GM23338 (cell line): ENCODE measurements at regions not wholly inside any gene's neighbourhood (a gene's known extent, or its start where the extent isn't known, plus 50 kb on each side); places are given as distances from the start of the nearest gene placed in this dataset.

Source experiments
- ATAC-seq: fragments of 200-7000 bp; cut with Tn5 transposase; 3 replicates; pipeline ENCODE4 v1.9.1; 2020
- DNase-seq: peaks from one replicate; pipeline ENCODE4 v3.0.0-alpha.2; 2015; ENCODE audit warnings: low spot score
- H2AFZ ChIP-seq: fragments of 200-600 bp; sonication (generic); 2 replicates; pipeline ENCODE4 v1.8.0; 2016; ENCODE audit warnings: antibody characterized with exemption, mild to moderate bottlenecking, moderate library complexity
- H3F3A ChIP-seq: fragments of 200-600 bp; sonication (generic); replicated peaks from 2 replicates; pipeline ENCODE4 v1.8.0; 2017; ENCODE audit warnings: antibody characterized with exemption, mixed run types, low read depth
- H3K27ac ChIP-seq: fragments of 200-600 bp; sonication (generic); 2 replicates; pipeline ENCODE4 v1.6.1; 2016; ENCODE audit warnings: low read depth
- H3K27me3 ChIP-seq: fragments of 200-600 bp; sonication (generic); 2 replicates; pipeline ENCODE4 v1.8.0; 2016; ENCODE audit warnings: mild to moderate bottlenecking, mixed run types, moderate library complexity; ENCODE audit not compliant: insufficient read depth
- H3K36me3 ChIP-seq: fragments of 200-600 bp; sonication (generic); 2 replicates; pipeline ENCODE4 v1.8.0; 2016; ENCODE audit warnings: mild to moderate bottlenecking; ENCODE audit not compliant: insufficient read depth
- H3K4me1 ChIP-seq: fragments of 200-600 bp; sonication (generic); 2 replicates; pipeline ENCODE4 v1.8.0; 2016; ENCODE audit warnings: mild to moderate bottlenecking, moderate library complexity; ENCODE audit not compliant: insufficient read depth
- H3K4me2 ChIP-seq: fragments of 200-600 bp; sonication (generic); 2 replicates; pipeline ENCODE4 v1.7.1; 2017; ENCODE audit warnings: mixed run types
- H3K4me3 ChIP-seq: fragments of 200-600 bp; sonication (generic); 2 replicates; pipeline ENCODE4 v1.6.1; 2016; ENCODE audit warnings: mixed run types
- H3K79me2 ChIP-seq: fragments of 200-600 bp; sonication (generic); replicated peaks from 2 replicates; pipeline ENCODE4 v1.8.0; 2017; ENCODE audit warnings: mild to moderate bottlenecking; ENCODE audit not compliant: insufficient read depth
- H3K9me2 ChIP-seq: fragments of 200-600 bp; sonication (generic); 2 replicates; pipeline ENCODE4 v1.8.0; 2017; ENCODE audit not compliant: insufficient read depth
- H4K20me1 ChIP-seq: fragments of 200-600 bp; sonication (generic); replicated peaks from 2 replicates; pipeline ENCODE4 v1.8.0; 2017; ENCODE audit warnings: mild to moderate bottlenecking; ENCODE audit not compliant: insufficient read depth
- H3K27ac Mint-ChIP-seq: 2 replicates; pipeline ENCODE4 v1.8.0; 2020; ENCODE audit warnings: inconsistent platforms, mild to moderate bottlenecking, moderate library complexity, mixed read lengths
- H3K27me3 Mint-ChIP-seq: 3 replicates; pipeline ENCODE4 v1.8.0; 2022; ENCODE audit warnings: low read depth, mild to moderate bottlenecking, moderate library complexity, mixed read lengths, inconsistent platforms; ENCODE audit not compliant: insufficient read depth, poor library complexity
- H3K36me3 Mint-ChIP-seq: 3 replicates; pipeline ENCODE4 v1.8.0; 2021; ENCODE audit warnings: low read depth, mild to moderate bottlenecking, inconsistent platforms, moderate library complexity, mixed read lengths
- H3K4me1 Mint-ChIP-seq: 3 replicates; pipeline ENCODE4 v1.8.0; 2020; ENCODE audit warnings: mild to moderate bottlenecking, inconsistent platforms, mixed read lengths
- H3K4me3 Mint-ChIP-seq: 3 replicates; pipeline ENCODE4 v1.8.0; 2021; ENCODE audit warnings: moderate library complexity, mild to moderate bottlenecking, inconsistent platforms, mixed read lengths
- H3K9me3 Mint-ChIP-seq: 3 replicates; pipeline ENCODE4 v1.8.0; 2020; ENCODE audit warnings: moderate library complexity, mild to moderate bottlenecking, inconsistent platforms, mixed read lengths
- CREB1 ChIP-seq: fragments of 250-450 bp; sonication (Bioruptor Pico); IDR thresholded peaks from 2 replicates; pipeline ENCODE4 v1.5.0; 2020; ENCODE audit warnings: low read depth, mild to moderate bottlenecking, moderate library complexity
- EZH2 ChIP-seq: fragments of 200-600 bp; sonication (generic); IDR thresholded peaks from one replicate; pipeline ENCODE4 v1.8.0; 2017; ENCODE audit warnings: antibody characterized with exemption, mild to moderate bottlenecking, low read depth; ENCODE audit not compliant: unreplicated experiment
- POLR2AphosphoS5 ChIP-seq: IDR thresholded peaks from 2 replicates; pipeline ENCODE4 v1.6.1; 2016; ENCODE audit warnings: antibody characterized with exemption, low read depth
- STAT1 ChIP-seq: IDR thresholded peaks from one replicate; pipeline ENCODE4 v1.6.1; 2016; ENCODE audit warnings: antibody characterized with exemption; ENCODE audit not compliant: unreplicated experiment
- ZNF114 ChIP-seq: fragments of 250-450 bp; sonication (Bioruptor Pico); IDR thresholded peaks from 2 replicates; pipeline ENCODE4 v1.5.0; 2020; ENCODE audit warnings: mild to moderate bottlenecking, moderate library complexity
- ZNF331 ChIP-seq: fragments of 250-450 bp; sonication (Bioruptor Pico); IDR thresholded peaks from 2 replicates; pipeline ENCODE4 v1.5.0; 2020; ENCODE audit warnings: low read depth, mild to moderate bottlenecking, moderate library complexity
- TF ChIP-seq, protein P1 (sequence below): IDR thresholded peaks from one replicate; pipeline ENCODE4 v1.6.1; 2018; ENCODE audit warnings: antibody characterized with exemption; ENCODE audit not compliant: unreplicated experiment
- TF ChIP-seq, protein P2 (sequence below), 2 experiments: fragments of 200-600 bp in 1 of 2; sonication (generic) in 1 of 2; conservative IDR thresholded peaks; 2 replicates each; pipeline versions ENCODE4 v1.5.1 to v1.6.1; 2016 to 2017; ENCODE audit warnings: antibody characterized with exemption in 2 of 2, low read depth in 2 of 2, mild to moderate bottlenecking in 2 of 2, moderate library complexity in 1 of 2
- TF ChIP-seq, protein P3 (sequence below): IDR thresholded peaks from 2 replicates; pipeline ENCODE4 v1.6.1; 2016; ENCODE audit warnings: antibody characterized with exemption

DNA sequence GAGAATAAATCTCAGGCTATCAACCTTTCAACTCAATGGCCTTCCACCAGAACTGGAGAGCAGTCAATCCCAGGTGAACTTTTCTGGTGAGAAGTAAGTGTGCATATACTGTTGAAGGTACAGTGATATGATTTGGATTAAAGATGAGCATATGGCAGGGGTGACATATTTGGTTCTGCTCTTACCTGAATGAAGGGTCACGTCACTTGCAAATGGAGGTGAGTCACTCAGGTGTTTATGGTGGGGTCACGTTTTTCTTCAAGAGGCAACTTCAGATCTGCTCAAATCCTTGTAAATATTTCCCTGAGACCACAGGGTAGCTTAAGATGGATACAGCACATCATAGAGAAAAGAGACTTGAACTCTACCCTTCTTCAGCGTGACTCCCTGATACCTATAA is 143.2 kb downstream of the BRMS1L start:
- H3K4me3 Mint-ChIP-seq = no peak overlapping the region
- no peaks in the 10 kb centered on the region for H3K27me3 ChIP-seq
- H3K27ac Mint-ChIP-seq = no peak overlapping the region
- H3K36me3 ChIP-seq = no peaks in the 10 kb centered on the region
- peaks cover 6% of the 10 kb centered on the region; the same call in 1 of the 2 replicates for H3K4me1 ChIP-seq
- no peak overlapping the region for H3K27ac ChIP-seq
- DNase-seq = no peak
- H3K4me2 ChIP-seq = no peak overlapping the region
- peaks cover 2% of the 10 kb centered on the region; the same call in 2 of the 3 replicates for H3K4me1 Mint-ChIP-seq
- H2AFZ ChIP-seq = no peak overlapping the region
- TF ChIP-seq ZNF331 (CRISPR knock-in tag) (no peak), CREB1 (no peak), ZNF114 (CRISPR knock-in tag) (no peak), STAT1 (no peak), EZH2 (no peak), POLR2AphosphoS5 (no peak)
- TF ChIP-seq, protein P1, sequence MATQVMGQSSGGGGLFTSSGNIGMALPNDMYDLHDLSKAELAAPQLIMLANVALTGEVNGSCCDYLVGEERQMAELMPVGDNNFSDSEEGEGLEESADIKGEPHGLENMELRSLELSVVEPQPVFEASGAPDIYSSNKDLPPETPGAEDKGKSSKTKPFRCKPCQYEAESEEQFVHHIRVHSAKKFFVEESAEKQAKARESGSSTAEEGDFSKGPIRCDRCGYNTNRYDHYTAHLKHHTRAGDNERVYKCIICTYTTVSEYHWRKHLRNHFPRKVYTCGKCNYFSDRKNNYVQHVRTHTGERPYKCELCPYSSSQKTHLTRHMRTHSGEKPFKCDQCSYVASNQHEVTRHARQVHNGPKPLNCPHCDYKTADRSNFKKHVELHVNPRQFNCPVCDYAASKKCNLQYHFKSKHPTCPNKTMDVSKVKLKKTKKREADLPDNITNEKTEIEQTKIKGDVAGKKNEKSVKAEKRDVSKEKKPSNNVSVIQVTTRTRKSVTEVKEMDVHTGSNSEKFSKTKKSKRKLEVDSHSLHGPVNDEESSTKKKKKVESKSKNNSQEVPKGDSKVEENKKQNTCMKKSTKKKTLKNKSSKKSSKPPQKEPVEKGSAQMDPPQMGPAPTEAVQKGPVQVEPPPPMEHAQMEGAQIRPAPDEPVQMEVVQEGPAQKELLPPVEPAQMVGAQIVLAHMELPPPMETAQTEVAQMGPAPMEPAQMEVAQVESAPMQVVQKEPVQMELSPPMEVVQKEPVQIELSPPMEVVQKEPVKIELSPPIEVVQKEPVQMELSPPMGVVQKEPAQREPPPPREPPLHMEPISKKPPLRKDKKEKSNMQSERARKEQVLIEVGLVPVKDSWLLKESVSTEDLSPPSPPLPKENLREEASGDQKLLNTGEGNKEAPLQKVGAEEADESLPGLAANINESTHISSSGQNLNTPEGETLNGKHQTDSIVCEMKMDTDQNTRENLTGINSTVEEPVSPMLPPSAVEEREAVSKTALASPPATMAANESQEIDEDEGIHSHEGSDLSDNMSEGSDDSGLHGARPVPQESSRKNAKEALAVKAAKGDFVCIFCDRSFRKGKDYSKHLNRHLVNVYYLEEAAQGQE = no peak
- TF ChIP-seq, protein P2, sequence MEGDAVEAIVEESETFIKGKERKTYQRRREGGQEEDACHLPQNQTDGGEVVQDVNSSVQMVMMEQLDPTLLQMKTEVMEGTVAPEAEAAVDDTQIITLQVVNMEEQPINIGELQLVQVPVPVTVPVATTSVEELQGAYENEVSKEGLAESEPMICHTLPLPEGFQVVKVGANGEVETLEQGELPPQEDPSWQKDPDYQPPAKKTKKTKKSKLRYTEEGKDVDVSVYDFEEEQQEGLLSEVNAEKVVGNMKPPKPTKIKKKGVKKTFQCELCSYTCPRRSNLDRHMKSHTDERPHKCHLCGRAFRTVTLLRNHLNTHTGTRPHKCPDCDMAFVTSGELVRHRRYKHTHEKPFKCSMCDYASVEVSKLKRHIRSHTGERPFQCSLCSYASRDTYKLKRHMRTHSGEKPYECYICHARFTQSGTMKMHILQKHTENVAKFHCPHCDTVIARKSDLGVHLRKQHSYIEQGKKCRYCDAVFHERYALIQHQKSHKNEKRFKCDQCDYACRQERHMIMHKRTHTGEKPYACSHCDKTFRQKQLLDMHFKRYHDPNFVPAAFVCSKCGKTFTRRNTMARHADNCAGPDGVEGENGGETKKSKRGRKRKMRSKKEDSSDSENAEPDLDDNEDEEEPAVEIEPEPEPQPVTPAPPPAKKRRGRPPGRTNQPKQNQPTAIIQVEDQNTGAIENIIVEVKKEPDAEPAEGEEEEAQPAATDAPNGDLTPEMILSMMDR (conservative IDR thresholded peaks at IDR 0.05; ENCODE audit: low read depth in 2 of 2) = no peak
- no peaks in the 10 kb centered on the region for H3K79me2 ChIP-seq
- no peaks in the 10 kb centered on the region for H3K9me3 Mint-ChIP-seq
- no peaks in the 10 kb centered on the region for H4K20me1 ChIP-seq
- no peaks in the 10 kb centered on the region for H3K36me3 Mint-ChIP-seq
- H3K4me3 ChIP-seq = no peak overlapping the region
- no peaks in the 10 kb centered on the region for H3K9me2 ChIP-seq
- H3F3A ChIP-seq = no peaks in the 10 kb centered on the region
- peaks cover 2% of the 10 kb centered on the region for H3K27me3 Mint-ChIP-seq
- no peak for ATAC-seq

DNA sequence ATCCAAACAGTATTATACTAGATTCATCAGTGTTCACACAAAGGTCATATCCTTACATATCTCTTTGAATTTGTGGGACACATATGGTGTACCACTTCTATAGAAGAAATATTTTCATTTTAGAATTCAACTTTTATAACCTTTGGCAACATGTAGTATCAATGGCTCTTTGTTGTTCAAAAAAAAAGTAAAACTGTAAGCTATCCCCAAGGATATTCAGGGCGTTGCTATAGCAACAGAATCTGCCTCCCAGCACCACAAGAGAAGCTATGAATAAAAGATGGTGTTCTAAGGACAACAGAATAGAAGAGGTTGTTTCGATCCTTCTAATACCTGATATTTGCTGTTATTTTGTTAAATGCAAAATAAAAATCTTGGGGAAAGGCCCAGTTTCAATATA is 139.3 kb downstream of the BRMS1L start:
- H3K9me3 Mint-ChIP-seq = no peaks in the 10 kb centered on the region
- H3K9me2 ChIP-seq = no peaks in the 10 kb centered on the region
- no peak for ATAC-seq
- H3K27ac Mint-ChIP-seq = no peak overlapping the region
- peak; percentile 61 for DNase-seq
- no peaks in the 10 kb centered on the region for H4K20me1 ChIP-seq
- no peaks in the 10 kb centered on the region for H3K36me3 ChIP-seq
- no peaks in the 10 kb centered on the region for H3K36me3 Mint-ChIP-seq
- no peak overlapping the region for H3K4me3 ChIP-seq
- H3K4me2 ChIP-seq = no peak overlapping the region
- no peak overlapping the region for H3K27ac ChIP-seq
- H3K27me3 Mint-ChIP-seq = peaks cover 2% of the 10 kb centered on the region
- no peaks in the 10 kb centered on the region for H3K79me2 ChIP-seq
- H3K4me3 Mint-ChIP-seq = no peak overlapping the region
- no peak overlapping the region for H2AFZ ChIP-seq
- no peaks in the 10 kb centered on the region for H3F3A ChIP-seq
- no peaks in the 10 kb centered on the region for H3K27me3 ChIP-seq
- H3K4me1 Mint-ChIP-seq = peaks cover 2% of the 10 kb centered on the region; the same call in 2 of the 3 replicates
- H3K4me1 ChIP-seq = peaks cover 6% of the 10 kb centered on the region; the same call in 1 of the 2 replicates
- TF ChIP-seq, protein P2 (conservative IDR thresholded peaks at IDR 0.05; ENCODE audit: low read depth in 2 of 2) = no peak
- TF ChIP-seq, protein P3, sequence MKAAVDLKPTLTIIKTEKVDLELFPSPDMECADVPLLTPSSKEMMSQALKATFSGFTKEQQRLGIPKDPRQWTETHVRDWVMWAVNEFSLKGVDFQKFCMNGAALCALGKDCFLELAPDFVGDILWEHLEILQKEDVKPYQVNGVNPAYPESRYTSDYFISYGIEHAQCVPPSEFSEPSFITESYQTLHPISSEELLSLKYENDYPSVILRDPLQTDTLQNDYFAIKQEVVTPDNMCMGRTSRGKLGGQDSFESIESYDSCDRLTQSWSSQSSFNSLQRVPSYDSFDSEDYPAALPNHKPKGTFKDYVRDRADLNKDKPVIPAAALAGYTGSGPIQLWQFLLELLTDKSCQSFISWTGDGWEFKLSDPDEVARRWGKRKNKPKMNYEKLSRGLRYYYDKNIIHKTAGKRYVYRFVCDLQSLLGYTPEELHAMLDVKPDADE = no peak
